ENCODE measurements at regions not wholly inside any gene's neighbourhood (a gene's known extent, or its start where the extent isn't known, plus 50 kb on each side); places are given as distances from the start of the nearest gene placed in this dataset.

DNA sequence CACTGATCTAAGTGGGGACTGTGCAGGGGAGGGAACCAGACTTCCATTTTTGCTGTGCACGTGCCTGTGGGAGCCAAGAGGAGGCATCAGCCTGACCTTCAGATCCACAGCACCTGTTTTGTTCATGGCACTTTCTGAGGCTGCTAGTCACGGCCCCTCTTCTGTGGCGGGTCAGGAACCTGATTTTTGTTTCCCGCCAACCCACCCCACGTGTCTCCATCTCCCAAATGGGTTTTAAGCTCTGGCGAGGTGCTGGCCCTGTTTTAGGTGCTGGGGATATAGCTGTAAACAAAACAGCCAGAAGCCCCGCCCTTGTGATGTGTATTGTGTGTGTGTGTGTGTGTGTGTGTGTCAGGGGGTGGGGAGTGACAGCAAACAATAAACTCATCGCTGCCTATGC, 60.4 kb upstream of the GRPEL1 start:
- TF ChIP-seq, protein P1, sequence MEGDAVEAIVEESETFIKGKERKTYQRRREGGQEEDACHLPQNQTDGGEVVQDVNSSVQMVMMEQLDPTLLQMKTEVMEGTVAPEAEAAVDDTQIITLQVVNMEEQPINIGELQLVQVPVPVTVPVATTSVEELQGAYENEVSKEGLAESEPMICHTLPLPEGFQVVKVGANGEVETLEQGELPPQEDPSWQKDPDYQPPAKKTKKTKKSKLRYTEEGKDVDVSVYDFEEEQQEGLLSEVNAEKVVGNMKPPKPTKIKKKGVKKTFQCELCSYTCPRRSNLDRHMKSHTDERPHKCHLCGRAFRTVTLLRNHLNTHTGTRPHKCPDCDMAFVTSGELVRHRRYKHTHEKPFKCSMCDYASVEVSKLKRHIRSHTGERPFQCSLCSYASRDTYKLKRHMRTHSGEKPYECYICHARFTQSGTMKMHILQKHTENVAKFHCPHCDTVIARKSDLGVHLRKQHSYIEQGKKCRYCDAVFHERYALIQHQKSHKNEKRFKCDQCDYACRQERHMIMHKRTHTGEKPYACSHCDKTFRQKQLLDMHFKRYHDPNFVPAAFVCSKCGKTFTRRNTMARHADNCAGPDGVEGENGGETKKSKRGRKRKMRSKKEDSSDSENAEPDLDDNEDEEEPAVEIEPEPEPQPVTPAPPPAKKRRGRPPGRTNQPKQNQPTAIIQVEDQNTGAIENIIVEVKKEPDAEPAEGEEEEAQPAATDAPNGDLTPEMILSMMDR (conservative IDR thresholded peaks at IDR 0.05) = no peak
- TF ChIP-seq EZH2 (IDR thresholded peaks at IDR 0.05; ENCODE audit: low read depth) = no peak

All from PC-9 (cell line).